Activated CD4-positive, alpha-beta T cell treated with anti-CD3 and anti-CD28 coated beads, Interleukin-2, Interleukin-4, amounts not matched to agents 100 ng/mL and 50 ng/mL, durations not matched to agents 16 hours and 8 hours (primary cell): ENCODE measurements at regions not wholly inside any gene's neighbourhood (a gene's known extent, or its start where the extent isn't known, plus 50 kb on each side); places are given as distances from the start of the nearest gene placed in this dataset.
"Not testable (repeated sequence)": the region's sequence is repeated elsewhere in the genome, so short reads cannot be mapped to it uniquely, and the experiment has no call there.

Source experiments
- DNase-seq: peaks from one replicate; pipeline ENCODE4 v3.0.0-alpha.2; 2020; ENCODE audit warnings: low spot score

DNA sequence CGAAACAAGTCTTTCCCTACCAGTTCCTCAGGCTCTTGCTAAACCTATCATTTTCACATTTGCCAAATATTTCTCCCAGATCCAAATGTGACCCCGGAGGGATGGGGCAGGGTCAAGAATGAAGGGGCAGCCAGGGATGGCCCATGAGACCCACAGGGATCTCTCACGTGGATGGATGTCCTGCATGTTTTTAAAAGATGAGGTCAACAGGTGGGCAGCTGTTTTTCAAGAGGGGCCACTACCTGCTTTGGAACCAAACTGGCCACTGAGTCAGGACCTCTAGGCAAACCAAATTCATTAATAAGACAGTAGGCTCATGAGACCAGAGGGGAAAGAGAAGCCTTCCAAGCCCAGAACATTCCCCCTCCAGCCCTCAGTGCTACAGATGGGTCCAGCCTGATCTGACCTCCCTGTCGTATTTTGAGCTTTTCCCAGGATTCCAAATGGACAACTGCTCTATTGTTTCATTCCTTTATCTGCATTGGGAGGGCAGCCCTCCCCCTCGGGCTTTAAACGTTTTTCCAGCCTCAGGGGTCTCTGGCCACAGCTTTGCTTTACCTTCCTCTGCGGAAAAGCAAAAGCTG, 252.5 kb upstream of the IRF2BP2 start:
- no peak for DNase-seq

DNA sequence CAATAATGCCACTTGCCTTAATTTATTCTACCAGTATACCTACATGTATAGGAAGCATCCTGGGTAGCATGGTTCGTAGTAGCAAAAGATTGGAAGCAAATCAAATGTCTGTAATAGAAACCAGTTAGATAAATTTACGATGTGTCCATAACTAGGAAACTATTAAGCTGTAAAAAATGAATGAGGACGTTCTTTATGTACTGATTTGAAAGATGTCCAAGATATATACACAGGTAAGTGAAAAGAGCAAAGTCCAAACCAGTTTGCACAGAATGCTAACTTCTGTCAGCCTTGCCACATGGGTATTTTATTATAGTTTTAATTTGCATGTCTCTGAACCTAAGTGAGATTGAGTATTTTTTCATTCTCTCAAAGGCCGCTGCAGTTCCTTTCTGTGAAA, 251.8 kb upstream of the IRF2BP2 start:
- DNase-seq, result no peak

DNA sequence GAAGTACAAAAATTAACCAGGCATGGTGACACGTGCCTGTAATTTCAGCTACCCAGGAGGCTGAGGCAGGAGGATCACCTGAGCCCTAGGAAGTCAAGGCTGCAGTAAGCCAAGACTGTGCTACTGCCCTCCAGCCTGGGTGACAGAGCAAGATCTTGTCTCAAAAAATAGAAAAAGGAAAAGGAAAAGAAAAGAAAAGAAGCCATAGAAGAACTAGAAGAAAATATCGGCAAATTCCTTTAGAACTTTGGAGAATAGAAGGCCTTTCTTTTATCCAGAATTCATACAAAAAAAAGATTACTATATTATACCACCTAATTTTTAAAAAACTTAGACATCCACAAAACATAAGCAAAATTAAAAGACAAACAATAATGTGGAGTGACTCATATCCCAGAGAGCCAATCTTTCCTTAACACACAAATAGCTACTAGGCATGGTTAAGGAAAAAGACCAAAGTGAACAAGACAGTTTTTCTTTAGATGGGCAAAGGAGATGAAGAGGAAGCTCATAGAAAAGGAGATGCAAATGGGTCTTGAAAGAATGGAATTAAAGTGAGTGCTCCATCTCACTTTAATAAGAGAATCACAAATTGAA, 251.1 kb upstream of the IRF2BP2 start:
- no peak for DNase-seq

DNA sequence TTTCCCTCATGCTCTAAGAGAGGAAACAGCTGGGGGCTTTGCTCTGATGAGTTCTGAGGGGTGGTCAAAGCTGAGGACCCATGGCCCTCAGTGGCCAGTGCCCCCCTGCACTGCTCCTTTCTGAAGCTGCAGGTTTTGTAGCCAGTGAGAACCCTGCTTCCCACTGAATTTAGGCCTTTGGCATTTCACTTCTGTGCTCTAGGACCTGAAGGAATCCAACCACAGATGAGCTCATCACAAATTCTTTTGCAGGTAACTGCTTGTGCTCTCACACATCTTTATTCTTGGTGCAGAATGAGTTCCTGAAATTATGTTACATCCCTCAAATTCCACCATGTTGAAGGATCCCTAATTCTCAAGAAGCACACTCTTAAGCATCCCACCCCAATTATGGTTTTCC, 248.7 kb upstream of the IRF2BP2 start:
- DNase-seq, result no peak

DNA sequence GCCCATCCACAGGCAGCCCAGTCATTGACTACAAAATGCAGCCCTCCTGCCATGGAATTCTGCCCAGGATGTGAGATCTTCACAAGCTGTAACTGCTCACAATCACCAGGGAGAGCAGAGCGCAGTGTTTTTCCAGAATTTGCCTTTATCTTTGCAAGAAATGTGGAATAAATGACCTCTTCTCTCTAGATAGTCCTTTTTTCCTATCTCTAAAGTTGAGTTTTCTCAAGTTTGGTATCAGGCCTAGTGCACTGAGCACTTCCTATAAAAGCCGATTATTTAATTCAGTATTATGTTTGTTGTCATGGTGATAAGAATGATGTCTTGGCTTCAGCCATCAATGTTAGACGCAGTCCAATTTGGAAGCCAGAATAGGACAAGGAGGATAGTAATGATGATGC, 246.9 kb upstream of the IRF2BP2 start:
- no peak for DNase-seq

DNA sequence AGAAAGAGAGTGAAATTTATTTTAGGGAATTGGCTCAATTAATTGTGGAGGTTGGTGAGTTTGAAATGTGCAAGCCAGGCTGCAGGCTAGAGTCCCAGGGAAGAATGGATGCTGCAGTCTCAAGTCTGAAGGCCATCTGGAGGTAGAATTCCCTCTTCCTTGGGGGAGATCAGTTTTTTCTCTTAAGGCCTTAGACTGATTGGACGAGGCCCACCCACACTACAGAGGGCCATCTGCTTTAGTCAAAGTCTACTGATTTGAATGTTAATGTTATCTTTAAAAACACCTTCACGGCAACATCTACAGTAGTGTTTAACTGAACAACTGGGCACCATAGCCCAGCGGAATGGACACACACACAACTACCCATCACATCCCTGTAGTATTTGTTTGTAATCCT, 245.9 kb upstream of the IRF2BP2 start:
- DNase-seq, result no peak

DNA sequence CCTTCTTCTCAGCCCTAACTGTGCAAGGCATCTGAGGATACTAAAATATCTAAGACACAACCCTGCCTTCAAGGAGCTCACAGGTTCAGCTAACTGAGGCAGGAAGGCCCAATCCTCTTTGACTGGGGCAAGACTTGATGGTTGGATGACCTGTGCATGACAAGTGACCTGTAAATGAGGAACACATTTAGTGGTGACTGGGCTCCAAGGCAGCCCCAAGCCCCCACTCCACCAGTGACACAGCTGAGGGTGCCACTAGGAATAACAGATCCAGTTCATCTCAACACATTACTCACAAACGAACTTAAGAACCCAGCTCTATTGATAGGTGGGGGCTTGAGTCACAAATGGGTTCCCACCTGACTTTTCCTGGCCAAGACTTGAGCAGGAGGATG, 244.7 kb upstream of the IRF2BP2 start:
- DNase-seq, result no peak

DNA sequence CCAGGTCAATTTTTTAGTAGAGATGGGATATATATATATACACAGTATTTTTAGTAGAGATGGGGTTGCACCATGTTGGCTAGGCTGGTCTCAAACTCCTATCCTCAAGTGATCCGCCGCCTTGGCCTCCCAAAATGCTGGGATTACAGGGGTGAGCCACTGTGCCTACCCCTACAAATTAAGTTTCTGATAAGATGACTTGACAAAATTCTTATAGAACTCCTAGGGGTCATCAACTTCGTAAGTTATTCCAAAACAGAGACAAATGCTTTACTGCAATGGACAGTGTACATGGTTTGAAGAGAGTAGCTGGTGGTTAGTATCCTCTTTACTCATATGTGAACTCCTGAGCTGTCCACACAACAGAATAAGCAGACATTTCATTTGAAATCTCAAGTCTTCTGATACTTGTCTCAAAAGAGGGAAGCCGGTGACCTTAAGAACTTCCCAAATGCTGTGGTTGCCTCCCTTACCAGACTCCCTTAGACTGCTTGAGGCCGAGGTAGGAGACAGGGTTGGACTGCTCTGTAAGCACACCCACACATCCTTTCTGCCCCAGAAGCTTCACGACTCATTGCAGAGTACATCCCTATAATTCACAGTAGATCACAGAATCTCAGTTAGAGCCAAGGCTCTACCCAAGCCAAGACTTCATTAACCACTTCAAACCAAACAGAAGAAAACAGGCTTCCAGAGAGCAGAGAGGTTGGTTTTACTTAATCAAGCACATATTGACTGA, 244.1 kb upstream of the IRF2BP2 start:
- no peak for DNase-seq

GRCh38 chr1:234852659-234853058, 242.7 kb upstream of the IRF2BP2 start:
- DNase-seq, result no peak

- no peak for DNase-seq
Measured at GRCh38 chr1:234851450-234852438, 241.8 kb upstream of the IRF2BP2 start.

DNA sequence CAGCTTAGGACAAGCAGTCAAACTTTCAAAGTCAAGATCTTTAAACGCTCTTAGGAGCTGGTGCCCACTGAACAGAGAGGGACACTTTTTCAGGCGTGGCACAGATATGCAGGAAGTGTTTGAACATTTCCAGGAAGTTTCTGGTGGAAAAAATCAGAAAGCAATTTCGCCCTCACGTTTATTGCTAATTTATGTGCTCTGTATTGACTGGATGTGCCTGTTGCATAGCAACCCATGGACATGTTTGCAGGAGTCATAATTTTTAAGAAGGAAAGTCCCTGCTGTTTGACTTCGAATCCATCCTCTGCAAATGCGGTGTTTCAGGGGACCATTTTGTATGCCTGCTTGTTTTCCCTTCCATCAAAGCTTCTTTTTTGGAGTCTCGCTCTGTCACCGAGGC, 239.9 kb upstream of the IRF2BP2 start:
- no peak for DNase-seq

DNA sequence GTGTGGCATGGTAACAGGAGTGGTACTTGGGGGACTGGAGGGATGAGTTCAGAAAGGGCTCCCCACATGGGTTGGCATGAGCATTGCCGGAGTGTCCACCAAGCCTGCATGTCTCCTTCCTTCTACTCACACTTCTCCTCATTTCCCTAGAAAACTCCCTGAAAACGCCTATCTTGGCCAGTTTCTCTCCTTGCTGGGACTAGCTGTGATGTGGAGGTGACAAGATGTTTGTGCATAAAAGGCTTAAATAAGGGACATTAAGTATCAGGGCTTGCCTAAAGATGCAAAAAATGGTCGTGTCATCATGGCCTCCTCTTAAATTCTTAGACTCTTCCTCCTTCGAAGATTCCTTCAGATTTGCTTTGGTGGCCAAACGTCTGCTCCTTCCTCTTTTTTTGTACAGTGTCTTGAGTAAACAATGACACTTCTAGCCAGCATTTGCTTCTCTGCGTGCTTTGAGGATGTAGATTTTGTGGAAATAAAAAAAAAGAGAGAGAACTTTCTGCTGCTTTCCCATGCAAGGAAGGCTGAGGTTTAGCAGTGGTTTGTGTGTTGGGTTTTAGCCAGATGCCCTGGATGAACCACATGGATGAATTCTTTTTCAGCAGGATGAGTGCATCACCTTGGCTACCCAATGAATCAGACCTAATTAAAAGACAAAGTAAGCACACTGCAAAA, 239.1 kb upstream of the IRF2BP2 start:
- no peak for DNase-seq

GRCh38 chr1:234846813-234847212, 236.8 kb upstream of the IRF2BP2 start:
- DNase-seq, result not testable (repeated sequence)

- DNase-seq, result no peak
Measured at GRCh38 chr1:234845836-234846235, 235.9 kb upstream of the IRF2BP2 start.

DNA sequence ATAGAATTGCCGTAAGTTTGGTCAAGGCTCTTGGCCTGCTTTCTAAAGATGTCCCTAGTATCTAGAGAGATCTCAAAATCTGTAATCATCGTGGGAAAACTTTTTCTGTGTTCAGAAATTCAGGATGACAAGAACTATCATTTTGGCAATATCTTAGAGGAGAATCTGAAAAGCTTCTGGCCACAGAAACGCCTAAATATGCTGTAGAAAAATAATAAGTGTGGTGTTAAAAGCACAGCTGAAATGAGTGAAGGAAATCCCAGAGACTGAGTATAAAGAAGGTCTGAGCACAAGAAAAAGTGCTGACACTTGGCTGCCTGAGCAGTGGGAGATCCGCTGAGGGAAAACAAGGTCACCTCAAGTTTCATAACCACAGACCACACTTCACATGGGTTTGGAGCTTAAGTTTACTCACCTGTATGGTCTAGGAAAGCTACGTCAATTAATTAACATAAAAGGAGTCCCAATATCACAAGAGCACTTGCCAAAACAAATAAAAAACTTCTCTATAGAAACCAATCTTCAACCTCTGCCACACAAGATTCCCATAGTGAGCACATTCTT, 235.2 kb upstream of the IRF2BP2 start:
- peak; percentile 71 for DNase-seq

- DNase-seq, result peak; percentile 50
Measured at GRCh38 chr1:234844479-234845031, 234.6 kb upstream of the IRF2BP2 start.

DNA sequence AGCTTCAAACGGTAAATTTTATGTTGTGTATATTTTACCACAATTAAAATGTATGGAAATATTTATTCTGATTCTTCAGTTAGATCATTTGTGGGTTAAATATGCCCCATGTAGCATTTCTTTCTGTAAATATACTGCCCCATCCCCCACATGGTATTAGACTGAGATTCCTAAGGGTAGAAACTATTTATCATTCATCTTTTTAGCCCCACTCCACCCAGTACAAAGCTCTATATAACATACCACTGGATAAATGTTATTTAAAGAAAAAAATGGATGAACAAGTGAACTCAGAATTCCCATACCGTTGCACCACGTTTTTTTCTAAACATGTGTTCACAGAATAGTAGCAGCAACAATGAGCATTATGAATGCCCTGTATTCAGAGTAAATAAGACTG, 234.0 kb upstream of the IRF2BP2 start:
- no peak for DNase-seq

- DNase-seq, result peak; percentile 93
Measured at GRCh38 chr1:234842726-234843641, 233.0 kb upstream of the IRF2BP2 start.

DNA sequence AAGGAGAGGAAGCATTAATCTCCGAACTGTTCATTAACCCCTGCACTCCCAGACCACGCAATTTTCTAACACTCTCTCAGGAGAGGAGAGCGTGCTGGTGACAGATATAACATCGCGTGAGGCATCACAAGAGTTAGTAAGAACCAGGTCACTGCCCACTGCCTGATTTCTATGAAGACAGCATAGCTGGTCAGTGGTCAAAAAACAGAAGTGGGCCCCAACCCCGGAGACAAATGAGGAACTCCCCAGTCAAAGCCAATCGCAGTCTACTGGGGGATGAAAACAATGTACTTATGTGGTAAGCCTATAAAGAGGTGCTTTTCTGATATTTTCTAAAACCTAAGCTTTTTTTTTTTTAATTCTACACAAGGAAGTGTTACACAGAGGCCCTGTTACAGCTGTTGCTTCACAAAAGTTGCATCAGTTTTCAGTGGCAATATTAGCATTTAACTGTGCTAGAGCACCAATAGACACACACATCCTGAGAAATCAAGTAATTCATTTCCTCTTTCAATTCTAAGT, 231.8 kb upstream of the IRF2BP2 start:
- DNase-seq, result peak; percentile 54

DNA sequence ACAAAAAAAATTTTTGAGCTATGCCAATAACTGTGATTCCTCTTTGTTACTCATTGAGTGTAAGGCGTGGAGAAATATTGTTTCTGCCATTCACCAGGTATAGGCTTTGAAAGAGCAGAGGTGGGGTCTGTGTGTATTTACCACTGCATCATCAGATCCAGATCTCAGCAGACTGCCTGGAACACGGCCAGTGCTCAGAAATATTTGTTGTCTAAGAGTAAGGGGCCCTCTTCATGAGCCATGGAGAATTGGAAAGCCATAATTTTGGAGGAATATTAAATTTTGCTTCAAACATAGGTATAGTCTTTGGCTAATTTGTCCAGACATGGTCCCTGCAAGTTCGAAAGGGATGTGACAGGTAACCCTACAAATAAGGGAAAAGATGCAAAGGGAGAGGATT, 231.3 kb upstream of the IRF2BP2 start:
- DNase-seq, result no peak
